ENCODE measurements at regions not wholly inside any gene's neighbourhood (a gene's known extent, or its start where the extent isn't known, plus 50 kb on each side); places are given as distances from the start of the nearest gene placed in this dataset.

DNA sequence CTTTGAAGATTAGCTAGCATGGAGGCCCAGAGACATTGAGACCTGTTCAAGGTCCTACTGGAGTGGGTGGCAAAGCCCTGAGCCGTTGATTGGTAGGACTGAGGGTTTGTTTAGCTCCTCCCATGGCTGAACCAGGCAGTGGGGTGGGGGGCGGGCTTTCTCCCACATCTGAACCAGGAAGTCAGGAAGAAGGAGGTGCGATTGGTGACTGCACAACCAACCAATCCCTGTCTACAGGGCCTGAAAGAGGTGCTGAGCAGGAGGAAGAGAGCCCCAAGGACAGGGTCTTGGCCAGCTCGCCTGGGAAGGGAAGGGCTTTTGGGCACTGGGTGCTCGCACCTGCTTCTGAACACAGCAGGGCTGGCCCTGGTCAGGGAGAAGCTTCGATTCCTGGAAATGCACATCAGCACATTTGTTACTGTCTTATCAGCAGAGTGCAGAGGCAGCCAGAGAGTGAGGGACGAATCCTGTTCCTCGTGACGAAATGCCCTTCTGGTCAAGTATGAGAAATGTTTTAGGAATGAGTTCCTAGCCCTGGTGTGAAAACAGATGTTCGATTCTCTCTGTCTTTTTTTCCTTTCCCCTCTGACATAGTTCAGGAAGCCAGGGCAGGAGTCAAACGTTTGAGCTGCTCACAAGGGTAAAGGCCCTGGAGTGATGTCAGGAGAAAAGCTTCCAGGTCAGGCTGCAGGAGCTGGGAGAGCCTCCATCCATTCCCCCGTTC, 294.8 kb upstream of the KLF4 start:
- TF ChIP-seq, protein P1, sequence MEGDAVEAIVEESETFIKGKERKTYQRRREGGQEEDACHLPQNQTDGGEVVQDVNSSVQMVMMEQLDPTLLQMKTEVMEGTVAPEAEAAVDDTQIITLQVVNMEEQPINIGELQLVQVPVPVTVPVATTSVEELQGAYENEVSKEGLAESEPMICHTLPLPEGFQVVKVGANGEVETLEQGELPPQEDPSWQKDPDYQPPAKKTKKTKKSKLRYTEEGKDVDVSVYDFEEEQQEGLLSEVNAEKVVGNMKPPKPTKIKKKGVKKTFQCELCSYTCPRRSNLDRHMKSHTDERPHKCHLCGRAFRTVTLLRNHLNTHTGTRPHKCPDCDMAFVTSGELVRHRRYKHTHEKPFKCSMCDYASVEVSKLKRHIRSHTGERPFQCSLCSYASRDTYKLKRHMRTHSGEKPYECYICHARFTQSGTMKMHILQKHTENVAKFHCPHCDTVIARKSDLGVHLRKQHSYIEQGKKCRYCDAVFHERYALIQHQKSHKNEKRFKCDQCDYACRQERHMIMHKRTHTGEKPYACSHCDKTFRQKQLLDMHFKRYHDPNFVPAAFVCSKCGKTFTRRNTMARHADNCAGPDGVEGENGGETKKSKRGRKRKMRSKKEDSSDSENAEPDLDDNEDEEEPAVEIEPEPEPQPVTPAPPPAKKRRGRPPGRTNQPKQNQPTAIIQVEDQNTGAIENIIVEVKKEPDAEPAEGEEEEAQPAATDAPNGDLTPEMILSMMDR (IDR thresholded peaks at IDR 0.05; ENCODE audit: low read depth, low read length, missing input control), result no peak
- TF ChIP-seq, protein P2, sequence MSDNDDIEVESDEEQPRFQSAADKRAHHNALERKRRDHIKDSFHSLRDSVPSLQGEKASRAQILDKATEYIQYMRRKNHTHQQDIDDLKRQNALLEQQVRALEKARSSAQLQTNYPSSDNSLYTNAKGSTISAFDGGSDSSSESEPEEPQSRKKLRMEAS (IDR thresholded peaks at IDR 0.05), result no peak
